Bone marrow (tissue), 2 donors: ENCODE measurements at regions not wholly inside any gene's neighbourhood (a gene's known extent, or its start where the extent isn't known, plus 50 kb on each side); places are given as distances from the start of the nearest gene placed in this dataset.

Experiments used
- DNase-seq, 2 donors: peaks; one replicate each; lab custom pipeline; 2025; lab: John Stamatoyannopoulos, UW

DNA sequence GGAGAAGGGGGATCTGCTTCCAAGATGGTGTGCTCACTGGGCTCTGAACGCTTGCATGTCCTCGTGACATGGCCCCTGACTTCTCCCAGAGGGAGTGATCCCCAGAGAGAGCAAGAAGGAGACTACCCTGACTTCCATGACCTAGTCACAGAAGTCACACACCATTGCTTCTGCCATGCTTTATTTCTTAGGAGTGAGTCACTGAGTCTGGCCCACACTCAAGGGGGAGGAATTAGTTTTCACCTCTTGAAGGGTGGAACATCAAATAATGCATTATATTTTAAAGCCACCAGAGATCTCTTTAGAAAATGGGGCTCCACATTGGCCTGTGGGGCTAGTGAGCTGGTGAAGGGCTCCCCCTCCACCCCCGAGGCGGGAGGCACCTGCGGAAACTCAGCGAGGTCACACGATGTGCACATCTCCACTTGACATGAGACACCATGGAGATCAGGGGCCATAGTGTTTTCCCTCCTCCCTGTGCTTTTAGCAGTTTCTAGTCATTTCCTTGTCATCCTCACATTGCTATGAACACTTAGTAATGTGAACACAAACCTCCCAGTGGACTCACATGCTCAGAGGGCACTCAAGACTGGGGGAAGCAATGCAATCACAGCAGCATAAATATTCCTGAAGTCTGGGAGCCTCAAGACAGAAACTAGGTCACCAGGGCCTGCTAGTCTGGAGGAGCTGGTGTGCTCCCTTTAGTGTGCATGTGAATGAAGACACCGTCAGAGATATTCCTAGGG lies 87.4 kb upstream of the FZD10 start:
- DNase-seq = no peak

DNA sequence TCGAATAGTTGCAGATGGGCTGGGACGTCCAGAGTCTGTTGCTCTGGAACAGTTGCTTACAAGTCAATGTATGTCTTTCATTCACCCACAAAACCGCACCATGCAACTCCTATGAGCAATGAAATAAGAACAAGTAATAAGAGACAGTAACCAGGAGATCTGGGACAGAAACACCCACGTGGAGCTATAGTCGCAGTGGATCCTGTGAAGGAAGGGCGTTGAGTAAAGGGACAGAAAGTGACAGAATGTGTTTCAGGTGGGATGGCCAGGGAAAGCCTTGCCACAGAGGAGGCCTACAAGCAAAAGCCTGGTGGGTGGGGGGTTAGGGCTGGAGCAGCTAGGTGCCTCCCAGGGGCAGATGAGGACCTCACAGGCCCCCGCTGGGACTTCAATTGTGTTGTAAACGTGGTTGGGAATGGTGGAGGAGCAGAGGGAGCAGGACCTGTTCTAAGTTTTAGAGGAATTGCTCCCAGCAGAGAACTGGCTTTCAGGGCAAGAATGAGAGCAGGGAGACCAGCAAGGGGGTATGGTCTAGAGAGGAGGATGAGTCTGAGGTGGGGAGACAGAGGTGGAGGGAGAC lies 86.7 kb upstream of the FZD10 start:
- no peak for DNase-seq

DNA sequence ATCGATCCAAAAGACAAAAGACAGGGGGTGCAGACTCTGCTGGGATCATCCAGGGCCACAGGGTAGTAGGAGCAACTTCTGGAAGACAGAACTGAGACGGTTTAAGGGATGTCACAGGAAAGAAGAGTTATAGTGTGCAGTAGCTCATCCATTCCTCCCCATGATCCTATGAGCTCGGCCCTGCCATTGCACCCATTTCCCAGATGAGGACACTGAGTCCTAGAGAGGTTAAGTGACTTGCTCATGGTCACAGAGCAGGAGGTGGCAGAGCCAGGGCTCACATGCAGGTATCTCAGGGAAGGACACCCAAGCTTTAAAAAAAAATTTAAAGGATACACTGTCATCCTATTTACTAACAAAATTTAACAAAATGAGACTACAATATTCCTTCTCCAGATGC lies 86.1 kb upstream of the FZD10 start:
- DNase-seq = no peak

DNA sequence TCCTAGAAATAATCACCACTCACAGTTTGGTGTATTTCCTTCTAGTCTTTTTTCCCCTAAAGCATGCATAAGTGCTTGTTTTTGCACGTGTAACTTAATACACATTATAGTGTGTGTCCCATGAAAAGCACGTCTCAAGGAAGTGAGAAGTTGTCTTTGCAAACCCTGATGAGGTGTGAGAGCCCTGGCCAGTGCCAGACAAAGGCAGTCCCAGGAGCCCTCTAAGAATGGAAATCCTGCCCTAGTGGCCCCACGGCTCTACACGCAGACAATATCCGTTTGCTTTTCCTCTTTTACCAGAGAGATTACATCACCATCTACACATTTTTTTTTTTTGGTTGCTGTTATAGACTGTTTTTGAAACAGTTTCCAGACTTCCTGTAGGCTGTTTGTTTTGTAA lies 85.5 kb upstream of the FZD10 start:
- DNase-seq = no peak

DNA sequence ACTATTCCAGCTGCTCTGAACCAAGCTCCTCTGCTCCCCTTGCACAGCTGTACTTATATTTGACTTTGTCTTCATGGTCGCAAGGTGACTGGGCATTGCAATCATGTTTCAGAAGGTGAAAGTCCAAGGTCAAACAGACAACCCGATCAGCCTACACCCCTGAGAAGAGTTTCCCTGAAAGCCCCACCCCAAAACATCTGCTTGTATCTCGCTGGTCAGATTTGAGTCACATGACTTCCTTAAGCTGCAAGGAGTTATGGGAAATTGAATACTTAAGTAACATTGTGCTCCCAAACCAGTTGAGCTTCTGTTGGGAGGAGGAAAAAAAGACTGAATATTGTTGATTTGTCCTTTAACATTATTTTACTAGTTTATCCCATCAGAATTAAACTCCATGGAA lies 83.4 kb upstream of the FZD10 start:
- no peak for DNase-seq

DNA sequence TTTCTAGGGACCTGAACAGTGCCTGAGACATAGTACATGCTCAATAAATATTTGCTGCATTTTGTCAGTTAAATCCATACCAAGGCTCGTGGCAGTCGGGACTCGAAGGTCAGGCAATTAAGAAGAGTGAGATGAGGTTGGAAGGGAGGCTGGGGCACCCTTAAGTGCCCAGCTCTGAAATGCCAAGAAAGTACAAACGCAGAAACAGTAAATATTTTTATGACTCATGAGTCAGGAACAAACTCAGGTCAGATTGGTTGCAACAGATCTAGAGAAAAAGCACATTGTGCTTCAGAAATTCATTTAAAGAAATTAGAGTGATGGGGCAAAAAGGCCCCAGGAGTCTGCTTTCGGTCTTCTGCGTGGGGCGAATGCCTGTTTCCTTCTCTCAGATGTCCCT lies 83.0 kb upstream of the FZD10 start:
- DNase-seq = no peak

DNA sequence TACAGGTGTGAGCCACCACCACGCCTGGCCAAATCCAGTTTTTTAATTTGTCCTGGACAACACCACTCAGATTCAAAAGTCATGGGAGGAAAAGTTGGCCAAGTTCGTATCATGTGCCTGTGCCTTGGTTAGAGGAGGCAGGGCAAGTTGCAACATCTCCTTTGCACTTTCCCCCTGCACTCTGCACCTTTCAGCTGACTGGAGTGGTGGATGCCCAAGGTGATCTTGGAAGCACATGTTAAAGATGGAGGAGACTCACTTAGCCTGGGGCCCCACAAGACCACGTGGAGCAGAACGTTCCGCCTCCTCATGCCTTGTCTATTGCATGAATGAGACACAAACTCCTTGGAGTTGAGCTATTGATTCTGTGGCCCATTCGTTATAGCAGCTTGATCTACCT lies 82.1 kb upstream of the FZD10 start:
- no peak for DNase-seq

DNA sequence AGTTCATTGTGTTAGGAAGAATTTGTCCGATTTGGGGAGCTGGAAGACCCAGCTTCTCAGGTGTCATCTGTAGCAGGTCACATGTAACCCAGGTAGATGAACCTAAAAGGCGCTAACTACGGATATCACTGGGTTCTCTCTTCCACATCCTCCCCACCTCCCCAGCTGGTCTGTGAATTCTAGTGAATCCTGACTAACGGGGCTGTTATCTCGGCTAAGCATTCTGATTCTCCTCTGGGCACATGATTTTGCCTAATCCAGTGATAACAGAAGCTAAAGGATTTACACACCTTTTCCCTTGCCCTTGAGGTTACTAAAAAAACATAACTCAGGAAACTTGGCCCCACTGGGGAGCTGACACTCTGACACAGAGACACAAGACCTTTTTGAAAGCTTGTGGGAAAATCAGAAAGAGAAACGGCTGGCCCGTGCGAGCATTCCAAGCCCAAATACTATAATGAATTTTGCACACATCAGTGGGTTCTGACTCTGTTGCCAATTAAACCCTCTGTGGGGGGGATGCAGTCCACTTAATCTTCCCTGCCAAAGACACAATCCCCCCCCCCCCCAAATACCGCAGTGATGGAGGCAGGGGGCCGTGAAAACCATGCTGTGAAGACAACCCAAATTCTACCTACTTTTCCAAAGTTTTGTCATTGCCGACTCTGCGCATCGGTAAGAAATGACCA lies 81.0 kb upstream of the FZD10 start:
- no peak for DNase-seq

DNA sequence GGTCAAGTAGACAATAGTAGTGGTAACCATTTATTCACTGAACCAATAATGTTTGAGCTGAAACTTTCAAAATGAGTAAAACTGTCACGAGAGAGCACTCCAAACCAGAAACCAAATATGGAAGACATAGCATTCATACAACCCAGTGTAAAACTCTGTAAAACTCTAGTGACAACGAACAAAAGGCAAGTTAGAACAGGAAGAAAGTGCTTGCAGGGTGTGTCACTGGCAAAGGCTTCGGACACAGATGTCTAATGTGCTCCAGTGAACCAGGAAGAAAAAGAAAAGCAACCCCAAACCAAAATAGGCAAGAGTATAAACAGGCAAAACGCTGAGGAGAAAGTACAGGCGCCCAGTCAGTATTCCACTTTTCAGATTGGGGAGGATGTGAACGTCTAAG lies 79.3 kb upstream of the FZD10 start:
- no peak for DNase-seq

DNA sequence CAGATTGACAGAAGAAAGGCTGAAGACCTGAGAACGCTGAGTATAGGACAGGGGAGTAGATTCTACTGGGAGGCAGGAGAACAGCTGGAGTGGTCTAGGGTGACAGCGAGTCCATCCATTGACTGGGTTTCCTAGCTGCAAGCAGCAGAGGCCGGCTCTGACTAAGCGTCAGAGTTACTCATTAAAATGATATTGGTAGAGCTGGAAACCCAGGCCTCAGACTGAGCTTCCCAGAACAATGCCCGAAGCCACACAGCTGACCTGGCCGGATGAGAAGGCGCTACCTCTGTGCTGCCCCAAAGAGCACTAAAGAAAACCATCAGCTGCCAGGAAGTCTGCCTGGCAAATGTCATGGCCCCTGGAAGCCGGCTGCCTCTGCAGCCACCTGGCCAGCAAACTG lies 78.5 kb upstream of the FZD10 start:
- no peak for DNase-seq

DNA sequence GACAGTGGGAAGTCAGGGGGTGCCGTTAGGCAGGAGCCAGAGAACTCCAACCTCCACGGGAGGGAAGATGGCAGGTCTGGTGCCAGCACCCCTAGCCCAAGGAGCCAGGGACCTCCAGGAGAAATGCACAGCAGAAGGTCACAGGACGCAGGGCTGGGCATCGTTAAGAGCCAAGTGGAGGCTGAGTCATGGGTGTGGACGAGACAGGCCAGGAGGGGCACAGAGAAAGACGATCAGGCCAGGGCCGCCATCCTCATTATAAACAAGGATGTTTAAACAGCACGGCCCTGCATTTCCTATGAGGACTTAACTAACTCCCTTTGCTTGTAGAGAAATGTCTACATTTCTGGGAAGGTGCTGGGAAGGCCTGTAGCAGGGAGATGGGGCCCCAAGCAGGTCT lies 77.9 kb upstream of the FZD10 start:
- no peak for DNase-seq

DNA sequence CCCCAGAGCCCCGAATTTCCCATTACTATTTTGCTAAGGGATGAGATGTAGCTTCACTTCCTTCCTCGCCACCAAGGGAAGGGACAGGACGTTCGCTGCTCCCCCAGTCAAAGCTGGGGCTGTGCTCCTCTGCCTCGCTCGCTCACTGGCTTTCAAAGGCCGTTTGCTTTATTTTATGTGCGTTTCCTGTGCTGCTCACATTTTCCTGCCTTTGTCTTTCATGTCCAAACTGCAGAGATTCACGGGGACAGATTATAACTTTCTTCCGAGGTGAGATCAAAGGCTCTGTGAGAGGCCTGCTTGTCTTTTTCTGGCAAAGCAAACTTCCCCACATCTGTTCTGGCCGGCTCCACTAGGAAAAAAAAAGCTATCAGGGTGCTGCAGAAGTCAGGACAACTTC lies 76.0 kb upstream of the FZD10 start:
- no peak for DNase-seq

DNA sequence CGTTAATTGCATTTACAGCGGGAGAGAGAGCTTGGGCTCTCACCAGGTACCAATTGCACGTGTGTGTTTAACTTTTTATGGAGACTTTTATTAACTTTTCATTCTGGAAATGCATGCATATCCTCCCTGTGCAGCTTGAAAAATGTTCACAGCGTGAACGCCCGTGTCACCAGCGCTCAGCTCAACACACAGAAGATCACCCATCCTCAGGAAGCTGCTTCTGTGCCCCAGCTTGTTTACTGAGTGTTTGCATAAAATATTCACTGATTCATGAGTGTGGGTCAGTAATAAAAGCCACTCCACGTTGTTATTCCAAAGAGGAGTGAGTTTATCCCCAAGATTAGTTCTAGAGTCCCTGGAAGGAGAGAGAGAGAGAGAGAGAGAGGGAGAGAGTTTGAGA lies 75.5 kb upstream of the FZD10 start:
- no peak for DNase-seq

DNA sequence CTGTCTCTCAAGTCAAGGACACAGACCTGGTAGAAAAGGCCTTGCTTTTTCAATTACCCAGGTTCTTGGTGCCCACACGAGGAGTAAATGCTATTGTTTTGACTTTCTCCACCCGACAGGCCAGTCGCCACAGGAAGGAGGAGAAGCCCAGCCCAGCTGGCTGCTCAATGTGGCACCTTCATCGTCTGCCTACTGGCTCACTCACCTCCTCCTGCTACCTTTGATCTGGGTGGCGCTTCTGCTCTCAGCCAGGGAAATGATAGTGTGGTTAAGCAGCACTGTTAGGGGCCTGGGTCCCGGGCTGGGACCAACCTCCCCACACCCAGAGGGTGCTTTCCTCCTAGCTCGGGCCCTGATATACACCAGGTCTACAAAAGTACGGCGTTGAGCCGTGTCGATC lies 75.0 kb upstream of the FZD10 start:
- DNase-seq = no peak

DNA sequence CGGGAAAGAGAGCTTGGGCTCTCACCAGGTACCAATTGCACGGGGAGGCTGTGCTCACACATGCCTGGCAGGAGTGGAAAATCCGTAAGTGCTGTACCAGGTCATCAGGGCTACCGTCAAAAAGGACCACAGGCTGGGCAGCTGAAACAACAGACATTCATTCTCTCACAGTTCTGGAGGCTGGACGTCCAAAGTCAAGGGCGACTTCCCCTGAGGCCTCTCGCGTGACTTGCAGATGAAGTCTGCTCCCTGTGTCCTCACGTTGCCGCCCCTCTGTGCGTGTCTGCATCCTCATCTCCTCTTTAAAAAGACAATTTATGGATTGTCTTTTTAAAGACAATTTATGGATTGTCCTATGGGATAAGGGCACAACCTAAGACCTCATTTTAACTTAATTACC lies 73.8 kb upstream of the FZD10 start:
- no peak for DNase-seq

DNA sequence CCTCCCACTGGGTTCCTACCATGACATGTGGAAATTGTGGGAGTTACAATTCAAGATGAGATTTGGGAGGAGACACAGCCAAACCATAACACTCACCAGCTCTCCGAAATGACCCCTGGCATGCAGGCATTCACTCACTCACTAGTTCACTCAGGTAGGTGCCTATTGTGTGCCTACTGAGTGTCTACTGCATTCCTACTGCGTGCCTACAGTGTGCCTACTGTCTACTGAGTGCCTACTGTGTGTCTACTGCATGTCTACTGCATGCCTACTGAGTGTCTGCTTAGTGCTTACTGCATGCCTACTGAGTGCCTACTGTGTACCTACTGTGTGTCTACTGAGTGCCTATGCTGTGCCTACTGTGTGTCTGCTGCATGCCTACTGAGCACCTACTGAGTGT lies 71.7 kb upstream of the FZD10 start:
- DNase-seq = no peak

DNA sequence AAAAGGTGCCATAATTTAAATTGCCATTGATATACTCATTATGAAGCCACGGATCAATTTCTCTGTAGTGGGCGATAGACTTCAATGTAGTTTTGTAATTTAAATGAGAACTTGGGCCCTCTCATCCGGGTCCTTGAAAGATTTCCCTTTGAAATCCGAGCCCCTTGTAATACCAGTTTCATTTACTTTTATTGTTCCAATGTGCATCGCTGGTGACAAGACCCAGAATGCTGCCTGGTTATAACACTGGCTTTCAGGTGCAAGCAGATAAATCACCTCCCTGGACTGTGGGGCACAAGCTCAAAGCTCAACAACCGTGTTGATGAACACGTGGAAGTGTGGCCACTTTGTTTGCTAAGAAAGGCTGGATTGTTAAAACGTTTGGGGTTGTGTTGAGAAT lies 68.9 kb upstream of the FZD10 start:
- DNase-seq = no peak

DNA sequence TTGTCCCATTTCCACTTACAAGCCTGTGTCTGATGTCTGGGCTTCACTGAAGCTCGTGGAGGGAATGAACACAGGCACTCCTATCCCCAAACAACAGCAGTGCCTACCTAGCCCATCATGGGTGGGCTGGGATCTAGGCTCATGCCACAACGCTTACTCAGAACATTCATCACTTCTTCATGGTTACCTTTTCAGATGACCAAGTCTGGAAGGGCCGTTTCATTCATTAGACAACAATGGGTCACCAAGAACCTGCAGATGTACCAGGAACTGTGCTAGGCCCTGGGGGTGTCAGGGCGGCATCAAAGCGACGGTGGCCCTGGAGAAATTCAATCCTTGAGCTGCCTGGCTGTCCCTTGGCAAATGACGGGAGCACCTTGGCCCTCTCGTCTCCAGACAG lies 64.9 kb upstream of the FZD10 start:
- no peak for DNase-seq

DNA sequence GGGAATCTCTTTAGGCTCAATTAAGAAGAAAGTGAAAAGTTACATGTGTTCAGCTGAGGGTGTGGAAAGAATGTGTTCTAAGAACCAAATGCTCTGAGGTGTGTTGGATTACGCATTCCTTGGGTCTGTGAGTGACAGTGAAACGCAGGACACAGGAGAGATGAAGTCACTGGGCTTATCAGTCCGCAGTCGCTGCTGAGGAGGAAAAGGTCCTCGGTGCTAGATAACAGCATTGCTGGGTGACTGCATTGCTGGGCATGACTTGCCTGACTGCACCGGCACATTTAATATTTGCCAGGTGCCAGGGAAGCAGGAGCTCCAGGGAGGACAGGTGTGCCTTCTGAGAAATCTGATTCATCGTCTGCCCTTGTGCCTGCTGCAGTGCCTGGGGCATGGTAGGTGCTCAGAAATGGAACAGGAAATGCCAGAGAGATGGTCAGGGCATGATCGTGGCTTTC lies 64.4 kb upstream of the FZD10 start:
- no peak for DNase-seq

DNA sequence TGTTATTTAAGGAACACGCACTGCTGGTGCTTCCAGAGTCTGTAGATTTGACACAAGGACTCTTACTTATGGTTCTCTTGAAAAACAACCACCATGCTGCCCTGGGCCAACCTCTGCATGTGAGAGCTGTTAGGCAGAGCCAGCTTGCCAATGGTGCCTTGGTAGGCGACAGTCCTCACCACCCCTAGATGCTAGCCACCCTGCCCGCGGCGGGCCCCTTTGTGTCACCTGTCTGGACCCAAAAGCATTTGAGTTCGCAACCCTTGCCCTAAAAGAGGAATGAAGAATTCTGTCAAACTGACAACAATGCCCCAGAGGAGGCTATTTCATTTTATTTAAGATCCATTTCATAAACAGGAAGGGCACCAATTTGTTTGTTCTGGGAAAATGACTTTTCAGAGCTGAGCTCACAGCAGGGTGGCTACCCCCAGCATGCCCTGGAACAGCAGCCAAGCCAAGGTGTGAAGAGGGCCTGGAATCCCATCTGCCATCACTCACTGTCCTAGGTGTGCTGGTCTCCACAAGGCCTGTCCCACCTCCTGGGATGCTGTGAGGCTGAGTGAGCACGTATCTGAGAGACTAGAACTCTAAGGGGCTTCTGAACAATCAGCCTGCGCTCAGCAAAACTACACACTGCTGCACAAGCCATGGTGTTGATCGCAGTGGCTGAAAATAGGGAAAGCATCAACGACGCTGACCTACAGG lies 63.8 kb upstream of the FZD10 start:
- DNase-seq = no peak

DNA sequence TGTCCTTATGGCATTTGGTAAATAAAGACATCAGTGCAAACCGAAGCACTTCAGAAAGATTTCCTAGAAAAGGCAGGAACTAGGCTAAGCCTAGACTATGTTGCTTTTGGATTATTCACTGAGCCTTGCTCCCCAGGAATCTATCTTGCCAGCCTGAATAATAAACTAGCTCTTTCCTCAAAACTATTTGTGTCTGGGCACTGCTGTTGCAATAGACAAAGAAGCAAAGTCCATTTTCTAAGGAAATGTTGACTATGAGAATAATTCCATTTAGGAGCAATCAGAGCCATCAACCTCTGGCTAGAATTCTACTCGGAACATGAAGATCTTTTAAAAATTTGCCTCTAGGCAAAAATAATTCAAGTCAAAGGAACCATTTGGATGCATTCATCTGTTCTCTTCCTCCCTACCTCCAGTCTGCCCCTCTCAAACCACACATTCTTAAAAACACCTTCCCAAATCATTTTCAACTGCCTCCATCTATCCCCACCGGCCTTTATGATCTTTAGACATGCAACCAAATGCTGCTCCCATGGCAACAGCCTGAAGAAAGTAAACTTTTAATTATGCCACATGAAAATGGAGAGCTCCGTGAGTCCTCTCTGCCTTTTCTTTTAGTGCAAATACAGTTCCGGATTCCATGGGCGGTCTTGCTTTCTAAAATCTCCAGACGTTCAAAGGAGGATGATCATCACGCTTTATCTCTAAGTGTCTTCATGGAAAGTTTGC lies 61.5 kb upstream of the FZD10 start:
- no peak for DNase-seq

DNA sequence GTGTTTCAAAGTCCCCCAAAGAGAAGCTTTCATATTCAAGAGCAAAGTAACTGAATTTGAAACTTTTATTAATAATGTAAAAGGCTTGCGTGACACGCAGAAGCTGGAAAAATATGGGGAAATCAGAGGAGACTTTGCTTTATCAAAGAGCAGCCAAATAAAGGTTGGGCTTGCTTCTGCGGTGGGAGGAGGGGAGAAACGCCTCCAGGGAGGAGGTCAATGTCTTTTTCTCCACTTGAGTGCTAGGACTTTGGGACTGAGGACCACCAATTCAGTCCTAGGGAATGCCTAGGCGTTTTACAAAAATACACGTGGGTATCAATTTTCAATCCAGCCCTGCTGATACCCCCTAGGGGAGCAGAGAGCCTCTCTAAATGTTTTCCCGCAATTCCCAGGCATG lies 60.9 kb upstream of the FZD10 start:
- no peak for DNase-seq
